ENCODE measurements at regions not wholly inside any gene's neighbourhood (a gene's known extent, or its start where the extent isn't known, plus 50 kb on each side); places are given as distances from the start of the nearest gene placed in this dataset.

GRCh38 chr3:176523114-176523513, 674.2 kb downstream of the TBL1XR1 start:
- DNase-seq: no peak

- no peak for DNase-seq
Measured at GRCh38 chr3:176522436-176522835, 674.8 kb downstream of the TBL1XR1 start.

- no peak for DNase-seq
Measured at GRCh38 chr3:176521531-176522175, 675.6 kb downstream of the TBL1XR1 start.

DNA sequence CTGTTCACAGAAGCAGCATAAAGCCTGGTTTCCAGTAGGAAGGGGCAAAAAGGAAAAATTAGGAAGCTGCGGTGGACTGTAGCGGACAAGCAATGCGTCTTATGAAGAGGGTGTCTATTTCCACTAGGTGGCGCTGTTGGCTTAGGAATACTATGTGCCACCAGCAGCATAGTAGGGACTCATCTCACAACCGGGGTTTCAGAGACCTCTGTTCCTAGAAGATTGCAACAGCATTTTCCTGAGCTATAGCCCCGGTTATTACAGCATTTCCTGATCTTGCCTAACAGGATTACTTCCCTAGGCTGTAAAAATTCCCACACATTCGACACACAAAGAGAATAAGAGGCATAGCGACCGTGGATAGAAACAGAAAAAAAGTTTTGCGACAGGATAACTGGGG, 683.0 kb downstream of the TBL1XR1 start:
- DNase-seq: no peak

DNA sequence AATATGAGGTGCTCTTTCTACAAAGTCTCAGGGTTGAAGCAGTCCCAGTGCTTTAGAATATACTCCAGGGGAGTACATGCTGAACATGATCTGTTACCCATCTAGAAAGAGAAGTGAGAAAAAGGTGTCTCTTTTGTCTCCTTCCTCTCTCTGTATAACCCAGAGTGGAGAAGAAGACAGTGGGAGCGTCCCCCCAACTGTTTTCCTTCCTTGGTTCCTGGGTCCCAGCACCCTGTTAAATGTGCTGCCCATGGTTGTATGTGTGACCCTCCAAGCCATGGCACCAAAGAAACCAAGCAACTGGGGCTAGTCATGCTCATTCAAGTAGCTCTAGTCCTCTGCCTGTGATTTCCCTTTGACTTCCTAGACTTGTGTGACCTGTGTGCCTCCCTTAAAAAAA, 683.7 kb downstream of the TBL1XR1 start:
- no peak for DNase-seq

- no peak for DNase-seq
Measured at GRCh38 chr3:176512037-176512436, 685.2 kb downstream of the TBL1XR1 start.

DNA sequence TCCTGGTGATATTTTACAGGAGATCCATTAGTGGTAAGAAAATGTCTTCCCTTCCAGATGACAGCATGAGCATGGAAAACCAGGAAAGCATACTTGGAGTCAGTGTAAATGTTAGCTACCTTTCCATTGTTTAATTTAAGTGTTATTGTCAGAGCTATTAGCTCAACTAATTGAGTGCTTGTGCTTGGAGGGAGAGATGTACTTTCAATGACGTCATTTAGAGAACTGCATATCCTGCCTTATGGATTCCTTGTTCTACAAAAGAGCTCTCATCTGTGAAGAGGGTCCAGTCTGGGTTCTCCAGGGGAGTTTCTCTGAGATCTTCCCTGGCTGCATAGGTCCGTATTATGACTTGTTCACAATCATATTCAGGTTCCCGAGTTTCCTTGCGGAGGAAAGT, 687.2 kb downstream of the TBL1XR1 start:
- no peak for DNase-seq

DNA sequence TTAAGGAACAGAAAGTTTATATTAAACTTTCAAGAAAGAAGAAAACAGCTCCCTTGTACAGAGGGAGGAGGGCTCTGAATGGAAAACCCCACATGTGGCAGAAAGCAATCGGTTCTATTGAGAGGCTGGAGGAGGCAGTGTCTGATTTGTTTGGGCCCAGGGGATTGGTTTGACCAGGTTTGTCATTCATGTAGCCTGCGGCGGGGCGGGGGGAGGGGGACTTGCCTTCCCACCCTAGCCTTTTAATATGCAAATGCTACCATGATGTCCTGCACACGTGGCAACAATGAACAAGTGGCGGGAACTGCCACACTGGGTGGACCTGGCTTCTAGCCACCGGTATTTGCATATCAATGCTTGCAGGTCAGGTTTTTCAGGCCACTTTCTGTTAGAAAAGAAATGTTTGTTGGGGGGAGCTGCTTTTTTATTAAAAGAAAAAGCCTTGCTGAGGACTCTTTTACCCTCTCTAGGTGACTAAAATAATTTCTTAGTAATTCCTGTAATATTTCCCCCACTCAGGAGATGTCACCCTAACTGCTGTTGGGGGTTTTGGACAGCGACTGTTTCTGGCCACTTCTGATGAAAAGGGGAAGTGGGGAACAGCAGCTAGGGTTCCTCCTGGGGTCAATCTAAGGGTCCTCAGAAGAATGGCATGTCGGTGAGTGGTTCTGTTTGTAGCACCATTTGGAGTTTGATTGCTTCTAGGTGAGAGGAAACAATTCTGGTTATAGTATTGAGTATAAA, 691.2 kb downstream of the TBL1XR1 start:
- DNase-seq: no peak

- no peak for DNase-seq
Measured at GRCh38 chr3:176491084-176491483, 706.2 kb downstream of the TBL1XR1 start.

- no peak for DNase-seq
Measured at GRCh38 chr3:176490357-176490756, 706.9 kb downstream of the TBL1XR1 start.

DNA sequence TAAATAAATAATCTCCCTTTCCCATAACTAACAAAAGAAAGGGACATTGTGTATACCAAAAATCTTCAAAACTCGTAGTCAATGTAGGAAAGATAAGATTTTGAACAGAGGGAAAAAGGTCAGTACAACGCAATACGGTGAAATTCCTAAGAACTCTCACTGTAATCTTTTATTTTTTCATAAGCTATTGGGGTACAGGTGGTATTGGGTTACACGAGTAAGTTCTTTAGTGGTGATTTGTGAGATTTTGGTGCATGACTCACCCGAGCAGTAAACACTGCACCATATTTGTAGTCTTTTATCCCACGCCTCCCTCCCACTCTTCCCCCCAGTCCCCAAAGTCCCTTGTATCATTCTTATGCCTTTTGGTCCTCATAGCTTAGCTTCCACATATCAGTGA, 718.0 kb downstream of the TBL1XR1 start:
- DNase-seq: no peak

DNA sequence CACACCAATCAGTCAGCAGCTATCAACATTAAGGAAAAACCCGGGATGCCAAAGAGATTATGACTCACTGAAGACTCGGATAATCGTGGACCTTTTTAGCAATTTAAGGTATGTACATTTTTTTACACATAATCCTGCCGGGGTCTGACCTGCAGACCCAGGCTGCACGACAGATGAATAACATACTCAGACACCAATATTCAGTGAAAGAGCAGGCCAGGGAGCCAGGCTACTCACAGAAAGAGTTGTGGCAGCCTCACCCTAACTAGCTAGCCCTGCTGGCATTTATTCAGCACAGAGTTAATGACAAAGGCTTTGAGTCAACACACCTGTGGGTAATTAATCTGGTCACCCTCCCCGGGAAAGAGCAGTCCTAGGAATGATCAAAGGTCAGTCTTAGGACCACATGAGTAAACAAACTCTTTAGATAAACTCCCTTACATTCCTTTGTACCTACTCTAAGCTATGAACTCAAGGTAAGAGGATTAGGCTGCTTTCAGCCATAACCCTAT, 727.5 kb downstream of the TBL1XR1 start:
- no peak for DNase-seq

- DNase-seq: no peak
Measured at GRCh38 chr3:176463610-176464009, 733.7 kb downstream of the TBL1XR1 start.

- no peak for DNase-seq
Measured at GRCh38 chr3:176447369-176447768, 749.9 kb downstream of the TBL1XR1 start.

- no peak for DNase-seq
Measured at GRCh38 chr3:176442326-176442725, 755.0 kb downstream of the TBL1XR1 start.

GRCh38 chr3:176439729-176440128, 757.6 kb downstream of the TBL1XR1 start:
- no peak for DNase-seq

GRCh38 chr3:176431991-176432390, 765.3 kb downstream of the TBL1XR1 start:
- DNase-seq: no peak

DNA sequence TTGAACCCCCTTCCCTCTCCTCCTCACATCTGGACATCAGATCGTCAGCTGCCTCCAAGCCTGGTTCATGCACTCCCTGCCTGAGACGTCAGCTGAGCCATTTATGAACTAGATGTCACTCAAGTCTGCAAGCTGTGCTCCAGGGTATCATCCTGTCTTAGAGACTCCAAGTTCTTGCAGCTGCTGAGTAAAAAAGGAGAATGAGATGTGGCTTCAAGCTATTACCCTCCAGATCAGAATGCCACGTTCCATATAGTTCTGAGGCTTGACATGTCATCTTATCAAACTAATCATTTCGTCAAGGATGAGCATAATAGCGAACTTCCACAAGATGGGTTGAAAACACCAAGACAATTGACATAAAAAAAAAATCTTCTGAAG, 766.3 kb downstream of the TBL1XR1 start:
- DNase-seq: no peak

GRCh38 chr3:176430244-176431037, 766.8 kb downstream of the TBL1XR1 start:
- peak; percentile 58 to 71 for DNase-seq

DNA sequence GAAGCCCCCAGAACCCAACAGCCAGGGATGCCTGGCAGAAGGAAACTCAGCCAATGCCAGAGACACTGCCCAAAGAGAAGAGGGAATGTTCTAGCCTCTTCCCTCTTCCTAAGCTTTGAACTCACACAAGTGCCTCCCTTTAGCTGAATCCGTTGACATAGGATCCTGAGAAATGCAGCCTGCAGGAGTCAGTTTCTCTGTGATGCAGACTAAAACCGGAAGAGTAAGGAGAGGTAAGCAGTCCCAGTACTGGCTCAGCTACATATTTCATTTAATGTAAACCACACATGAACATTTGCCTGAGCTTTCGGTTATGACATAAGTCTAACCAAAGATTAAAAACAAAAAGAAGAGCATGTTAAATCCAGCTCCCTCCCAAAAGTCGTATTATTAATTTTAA, 768.7 kb downstream of the TBL1XR1 start:
- no peak for DNase-seq

DNA sequence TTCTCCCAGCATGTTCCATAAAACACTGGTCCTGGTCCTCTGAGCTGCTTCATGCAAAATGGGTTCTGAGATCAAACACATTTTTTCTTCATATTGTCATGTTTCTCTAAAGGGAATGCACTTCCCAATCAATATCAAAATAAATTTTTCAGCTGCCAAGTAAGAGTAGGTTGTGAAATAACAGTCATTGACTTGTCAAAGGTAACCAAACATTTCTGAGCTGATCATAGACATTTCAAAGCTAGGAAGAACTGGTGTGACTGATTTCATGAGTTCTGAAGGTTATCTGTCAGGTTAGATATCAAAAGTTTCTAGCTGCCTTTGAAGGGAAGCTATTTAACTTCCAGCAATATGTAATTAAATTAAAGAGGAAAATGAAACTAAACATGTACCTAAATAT, 770.9 kb downstream of the TBL1XR1 start:
- DNase-seq: no peak

DNA sequence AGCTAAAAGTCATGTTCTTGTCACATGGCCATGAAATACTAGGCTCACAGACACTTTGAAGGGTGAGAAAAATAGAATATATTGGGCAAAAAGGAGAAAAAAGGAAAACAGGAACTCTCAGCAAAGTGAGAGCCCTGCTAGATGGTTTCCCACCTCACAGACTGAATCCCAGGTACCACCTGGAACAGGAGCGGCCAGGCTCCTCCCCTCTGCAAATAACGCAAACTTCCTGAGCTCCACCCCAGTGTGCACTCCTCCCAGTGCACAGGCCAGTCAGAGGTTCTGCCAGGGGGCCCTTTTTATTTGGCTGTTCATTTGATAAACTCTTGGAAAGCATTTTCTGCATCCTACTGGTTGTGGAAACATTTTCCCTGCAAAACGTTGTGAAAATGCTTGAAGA, 780.4 kb downstream of the TBL1XR1 start:
- DNase-seq: no peak

- DNase-seq: no peak
Measured at GRCh38 chr3:176415661-176416295, 781.5 kb downstream of the TBL1XR1 start.
